ENCODE measurements at regions not wholly inside any gene's neighbourhood (a gene's known extent, or its start where the extent isn't known, plus 50 kb on each side); places are given as distances from the start of the nearest gene placed in this dataset.

DNA sequence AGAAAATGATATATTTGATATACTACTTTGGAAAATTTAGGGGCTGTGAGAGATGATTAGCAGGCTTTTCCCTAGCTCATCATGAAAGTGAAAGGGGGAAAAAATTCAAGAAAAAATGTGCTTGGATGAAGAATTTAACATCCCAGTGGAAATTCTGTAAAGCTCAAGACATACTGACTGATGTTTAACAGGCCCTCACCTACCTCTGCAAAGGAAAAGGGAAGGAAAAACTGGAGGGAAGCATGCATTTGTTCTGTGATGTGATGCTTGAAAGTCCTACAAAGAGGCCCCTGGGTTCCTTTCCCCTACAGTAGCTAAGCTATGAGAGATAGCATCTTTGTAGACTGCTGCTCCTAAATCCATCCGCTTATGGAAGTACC, 364.1 kb downstream of the PDGFC start:
- Histone ChIP-seq H3K4me3 (no peak overlapping the region), H3K9me3 (no peaks in the 10 kb centered on the region), H3K36me3 (no peaks in the 10 kb centered on the region), H3K27ac (no peak overlapping the region), H3K4me1 (replicated peaks) (no peaks in the 10 kb centered on the region), H3K27me3 (replicated peaks; ENCODE audit: insufficient read depth) (no peaks in the 10 kb centered on the region)
- DNase-seq (ENCODE audit: low spot score) = no peak
- intact Hi-C loops (cut with DNase I) = no loop called here
- TF ChIP-seq, protein P1, sequence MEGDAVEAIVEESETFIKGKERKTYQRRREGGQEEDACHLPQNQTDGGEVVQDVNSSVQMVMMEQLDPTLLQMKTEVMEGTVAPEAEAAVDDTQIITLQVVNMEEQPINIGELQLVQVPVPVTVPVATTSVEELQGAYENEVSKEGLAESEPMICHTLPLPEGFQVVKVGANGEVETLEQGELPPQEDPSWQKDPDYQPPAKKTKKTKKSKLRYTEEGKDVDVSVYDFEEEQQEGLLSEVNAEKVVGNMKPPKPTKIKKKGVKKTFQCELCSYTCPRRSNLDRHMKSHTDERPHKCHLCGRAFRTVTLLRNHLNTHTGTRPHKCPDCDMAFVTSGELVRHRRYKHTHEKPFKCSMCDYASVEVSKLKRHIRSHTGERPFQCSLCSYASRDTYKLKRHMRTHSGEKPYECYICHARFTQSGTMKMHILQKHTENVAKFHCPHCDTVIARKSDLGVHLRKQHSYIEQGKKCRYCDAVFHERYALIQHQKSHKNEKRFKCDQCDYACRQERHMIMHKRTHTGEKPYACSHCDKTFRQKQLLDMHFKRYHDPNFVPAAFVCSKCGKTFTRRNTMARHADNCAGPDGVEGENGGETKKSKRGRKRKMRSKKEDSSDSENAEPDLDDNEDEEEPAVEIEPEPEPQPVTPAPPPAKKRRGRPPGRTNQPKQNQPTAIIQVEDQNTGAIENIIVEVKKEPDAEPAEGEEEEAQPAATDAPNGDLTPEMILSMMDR (IDR thresholded peaks at IDR 0.05) = no peak
- no peak for TF ChIP-seq POLR2A (IDR thresholded peaks at IDR 0.05)
- TF ChIP-seq POLR2AphosphoS5 (IDR thresholded peaks at IDR 0.05) = no peak
- WGBS = 81% methylated on average over 1 of the region's 1 CpG

DNA sequence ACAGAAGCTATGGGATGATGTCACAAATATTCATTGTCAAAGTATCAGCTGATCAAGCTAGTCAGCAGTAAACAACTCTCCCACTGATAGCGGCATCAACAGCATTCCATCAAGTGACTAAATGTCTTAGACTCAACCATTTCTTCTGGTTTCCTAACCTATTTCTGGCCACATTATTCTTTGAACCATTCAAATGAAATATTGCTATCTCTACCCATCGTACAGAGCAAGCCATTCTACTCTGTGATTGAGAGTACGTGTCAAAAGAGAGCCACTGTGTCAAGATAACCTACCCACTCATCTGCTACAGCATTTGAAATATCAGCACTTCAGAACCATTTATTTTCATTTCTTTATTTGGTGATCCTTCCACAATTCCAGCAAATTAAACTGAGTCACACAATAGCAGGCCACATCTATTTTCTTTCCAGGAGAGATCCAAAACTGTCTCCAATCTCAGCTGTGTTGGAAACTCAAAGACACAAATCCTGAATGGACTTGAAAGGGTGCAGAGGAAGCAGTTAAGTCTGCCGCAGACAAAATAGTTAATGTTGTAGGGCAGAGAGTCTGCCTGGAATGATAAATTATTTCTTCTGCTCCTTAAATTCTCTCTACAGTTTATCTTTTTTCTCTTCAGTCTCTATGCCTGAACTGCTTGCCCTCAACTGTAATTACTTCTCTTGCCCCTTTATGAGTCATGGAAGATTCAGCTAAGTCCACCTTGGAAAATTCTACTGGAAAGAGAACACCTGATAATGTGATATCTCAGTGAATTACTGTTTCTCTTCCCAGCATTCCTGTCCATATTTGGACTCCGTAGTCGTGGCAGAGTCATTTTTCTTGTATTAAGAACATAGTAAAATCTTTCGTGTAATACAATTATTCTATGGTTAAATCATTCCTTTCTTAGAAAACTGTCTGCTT, 364.8 kb downstream of the PDGFC start:
- no peaks in the 10 kb centered on the region for H3K4me1 ChIP-seq (replicated peaks)
- no peaks in the 10 kb centered on the region for H3K9me3 ChIP-seq
- H3K27ac ChIP-seq = no peak overlapping the region
- intact Hi-C loops (cut with DNase I) = no loop called here
- TF ChIP-seq POLR2A (IDR thresholded peaks at IDR 0.05) = no peak
- TF ChIP-seq, protein P1 (IDR thresholded peaks at IDR 0.05) = no peak
- no peak for TF ChIP-seq POLR2AphosphoS5 (IDR thresholded peaks at IDR 0.05)
- DNase-seq (ENCODE audit: low spot score) = no peak
- 69% methylated on average over 7 of the region's 7 CpGs for WGBS
- H3K36me3 ChIP-seq = no peaks in the 10 kb centered on the region
- H3K4me3 ChIP-seq = no peak overlapping the region
- H3K27me3 ChIP-seq (replicated peaks; ENCODE audit: insufficient read depth) = no peaks in the 10 kb centered on the region

DNA sequence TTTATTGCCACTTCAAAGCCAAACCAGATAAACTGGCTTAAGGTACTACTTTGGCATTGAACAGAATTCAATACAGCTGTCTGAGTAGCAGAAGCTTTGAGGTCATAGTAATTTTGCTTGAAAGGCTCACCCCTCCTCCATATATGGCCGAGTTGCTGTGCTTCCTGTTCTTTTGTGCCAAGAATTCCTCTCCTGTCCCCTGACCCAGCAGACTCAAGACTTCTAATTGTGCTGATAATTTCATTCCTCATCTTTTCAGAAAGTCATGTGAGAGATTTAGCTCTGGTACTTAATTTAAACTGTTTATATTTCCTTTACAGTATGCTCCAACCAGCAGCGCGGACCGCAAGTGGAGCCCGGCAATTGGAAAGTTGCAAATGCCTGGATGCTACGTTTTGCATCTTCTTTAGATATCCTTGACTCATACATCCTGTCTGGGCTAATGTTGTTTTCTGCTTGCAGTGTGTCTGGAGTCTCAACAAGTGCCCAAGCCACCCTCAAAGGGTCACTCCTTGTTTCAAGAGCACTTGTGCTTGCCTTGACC, 373.4 kb downstream of the PDGFC start:
- no peak for TF ChIP-seq POLR2AphosphoS5 (IDR thresholded peaks at IDR 0.05)
- no peak for TF ChIP-seq POLR2A (IDR thresholded peaks at IDR 0.05)
- TF ChIP-seq, protein P1 (IDR thresholded peaks at IDR 0.05) = no peak
- no peaks in the 10 kb centered on the region for H3K36me3 ChIP-seq
- H3K27ac ChIP-seq = no peak overlapping the region
- peaks cover 7% of the 10 kb centered on the region for H3K4me1 ChIP-seq (replicated peaks)
- H3K27me3 ChIP-seq (replicated peaks; ENCODE audit: insufficient read depth) = no peaks in the 10 kb centered on the region
- intact Hi-C loops (cut with DNase I) = no loop called here
- WGBS = 64% methylated on average over 6 of the region's 6 CpGs
- no peak overlapping the region for H3K4me3 ChIP-seq
- no peak for DNase-seq (ENCODE audit: low spot score)
- no peaks in the 10 kb centered on the region for H3K9me3 ChIP-seq

DNA sequence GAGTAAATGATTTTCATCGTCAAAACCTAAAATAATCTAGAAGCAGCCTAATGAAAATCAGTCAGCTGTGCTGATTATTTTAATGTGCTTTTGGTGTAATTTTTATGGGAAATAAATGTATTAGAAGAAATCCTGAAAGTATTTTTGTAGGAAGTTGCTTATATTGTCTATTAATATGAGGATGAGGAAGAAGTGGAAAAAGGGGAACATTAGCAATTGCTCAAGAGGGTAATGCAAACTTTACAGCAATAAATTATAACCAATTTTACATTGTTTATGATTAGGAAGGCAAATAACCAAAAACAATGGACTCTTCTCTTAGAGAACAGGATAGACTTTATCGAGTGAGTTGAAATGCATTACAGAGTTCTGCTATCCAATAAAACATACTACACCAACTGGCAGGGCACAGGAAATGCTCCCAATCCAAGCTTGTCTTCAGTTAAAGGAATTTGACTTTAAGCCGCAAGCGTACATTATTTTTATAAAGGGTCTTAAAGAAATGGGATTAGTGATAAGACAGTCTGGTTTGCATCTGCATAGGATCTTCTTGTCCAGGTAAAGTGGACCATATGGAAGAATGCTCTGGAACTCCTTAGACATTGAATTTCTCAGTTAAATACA, 374.8 kb downstream of the PDGFC start:
- H3K27ac ChIP-seq = no peak overlapping the region
- no peaks in the 10 kb centered on the region for H3K36me3 ChIP-seq
- H3K4me1 ChIP-seq (replicated peaks) = peaks cover 7% of the 10 kb centered on the region
- no peaks in the 10 kb centered on the region for H3K9me3 ChIP-seq
- TF ChIP-seq, protein P1 (IDR thresholded peaks at IDR 0.05) = no peak
- no peak for TF ChIP-seq POLR2A (IDR thresholded peaks at IDR 0.05)
- TF ChIP-seq POLR2AphosphoS5 (IDR thresholded peaks at IDR 0.05) = no peak
- DNase-seq (ENCODE audit: low spot score) = no peak
- 72% methylated on average over 4 of the region's 4 CpGs for WGBS
- no peak overlapping the region for H3K4me3 ChIP-seq
- intact Hi-C loops (cut with DNase I) = no loop called here
- H3K27me3 ChIP-seq (replicated peaks; ENCODE audit: insufficient read depth) = no peaks in the 10 kb centered on the region

All from prostate gland (tissue), 2 donors.